ENCODE measurements at regions not wholly inside any gene's neighbourhood (a gene's known extent, or its start where the extent isn't known, plus 50 kb on each side); places are given as distances from the start of the nearest gene placed in this dataset.

DNA sequence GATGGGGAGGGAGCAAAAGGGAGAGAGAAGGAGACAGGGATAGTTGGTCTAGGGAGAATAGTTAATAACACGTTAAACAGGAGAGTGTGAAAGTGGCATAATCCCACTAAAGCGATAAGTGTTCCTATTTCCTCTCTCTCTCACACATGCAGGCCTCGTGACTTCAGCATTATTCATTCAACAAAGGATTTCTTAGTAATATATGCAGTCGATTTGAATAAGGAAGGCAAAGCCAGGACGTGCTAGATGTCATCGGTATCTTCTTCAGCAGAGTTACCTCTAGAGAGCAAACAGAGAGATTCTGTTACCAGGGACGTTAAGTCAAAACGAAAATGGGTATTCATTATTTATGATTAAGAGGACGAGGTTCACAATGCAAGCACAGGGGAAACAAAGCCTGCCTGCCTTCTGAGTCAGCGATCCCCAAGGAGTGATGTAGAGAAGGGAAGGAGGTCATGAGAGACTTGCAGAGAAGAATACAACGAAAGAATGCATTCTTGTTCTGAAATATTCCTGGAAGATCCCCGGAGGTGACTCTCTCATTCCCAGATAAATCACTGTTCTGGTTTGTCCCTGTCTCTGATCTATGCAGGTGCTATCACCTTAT is 1048.4 kb downstream of the NLGN4X start:
- no peak for DNase-seq (ENCODE audit: low spot score)
- ATAC-seq (ENCODE audit: low FRiP score) = no peak
- TF ChIP-seq, protein P1, sequence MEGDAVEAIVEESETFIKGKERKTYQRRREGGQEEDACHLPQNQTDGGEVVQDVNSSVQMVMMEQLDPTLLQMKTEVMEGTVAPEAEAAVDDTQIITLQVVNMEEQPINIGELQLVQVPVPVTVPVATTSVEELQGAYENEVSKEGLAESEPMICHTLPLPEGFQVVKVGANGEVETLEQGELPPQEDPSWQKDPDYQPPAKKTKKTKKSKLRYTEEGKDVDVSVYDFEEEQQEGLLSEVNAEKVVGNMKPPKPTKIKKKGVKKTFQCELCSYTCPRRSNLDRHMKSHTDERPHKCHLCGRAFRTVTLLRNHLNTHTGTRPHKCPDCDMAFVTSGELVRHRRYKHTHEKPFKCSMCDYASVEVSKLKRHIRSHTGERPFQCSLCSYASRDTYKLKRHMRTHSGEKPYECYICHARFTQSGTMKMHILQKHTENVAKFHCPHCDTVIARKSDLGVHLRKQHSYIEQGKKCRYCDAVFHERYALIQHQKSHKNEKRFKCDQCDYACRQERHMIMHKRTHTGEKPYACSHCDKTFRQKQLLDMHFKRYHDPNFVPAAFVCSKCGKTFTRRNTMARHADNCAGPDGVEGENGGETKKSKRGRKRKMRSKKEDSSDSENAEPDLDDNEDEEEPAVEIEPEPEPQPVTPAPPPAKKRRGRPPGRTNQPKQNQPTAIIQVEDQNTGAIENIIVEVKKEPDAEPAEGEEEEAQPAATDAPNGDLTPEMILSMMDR (IDR thresholded peaks at IDR 0.05) = no peak

DNA sequence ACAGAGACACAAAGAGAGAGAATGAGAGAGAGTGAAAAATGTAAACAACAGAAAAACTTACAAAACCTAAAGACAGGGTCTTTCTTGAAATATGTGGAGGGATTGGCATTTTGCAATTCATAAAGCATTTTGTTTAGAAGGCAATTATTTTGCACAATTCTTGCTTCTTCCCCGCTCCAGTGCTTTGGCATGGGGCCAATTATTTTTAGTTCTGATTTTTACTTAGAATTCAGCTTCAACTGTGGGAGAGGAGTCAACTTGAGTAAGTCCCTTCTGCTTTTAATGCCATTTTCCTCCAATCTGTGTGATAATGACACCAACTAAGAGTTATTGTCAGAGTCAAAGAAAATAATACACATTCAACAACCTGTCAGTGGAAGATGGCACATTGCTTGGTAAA is 1051.9 kb downstream of the NLGN4X start:
- DNase-seq (ENCODE audit: low spot score) (no peak), ATAC-seq (ENCODE audit: low FRiP score) (no peak)
- TF ChIP-seq, protein P1 (IDR thresholded peaks at IDR 0.05) = no peak

DNA sequence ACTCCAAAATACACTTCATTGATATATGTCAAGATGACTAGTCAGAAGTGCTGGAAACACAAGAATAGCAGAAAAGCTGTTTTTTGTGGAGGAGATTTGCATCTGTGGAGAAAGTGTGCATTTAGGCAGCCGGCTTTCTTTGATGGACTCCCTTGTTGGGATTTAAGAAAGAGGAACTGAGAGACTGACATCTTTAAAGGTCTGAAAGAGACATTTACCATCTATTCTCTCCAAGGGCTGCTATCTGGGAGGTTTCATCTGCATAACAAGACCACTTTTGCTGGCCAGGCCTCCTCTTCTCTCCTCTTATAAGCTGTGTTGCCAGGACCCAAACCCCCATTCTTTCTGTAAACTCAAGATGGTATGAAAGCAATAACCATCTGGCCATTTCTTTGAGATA is 1065.0 kb downstream of the NLGN4X start:
- TF ChIP-seq, protein P1 (IDR thresholded peaks at IDR 0.05) = no peak
- DNase-seq (ENCODE audit: low spot score) (no peak), ATAC-seq (ENCODE audit: low FRiP score) (no peak)

DNA sequence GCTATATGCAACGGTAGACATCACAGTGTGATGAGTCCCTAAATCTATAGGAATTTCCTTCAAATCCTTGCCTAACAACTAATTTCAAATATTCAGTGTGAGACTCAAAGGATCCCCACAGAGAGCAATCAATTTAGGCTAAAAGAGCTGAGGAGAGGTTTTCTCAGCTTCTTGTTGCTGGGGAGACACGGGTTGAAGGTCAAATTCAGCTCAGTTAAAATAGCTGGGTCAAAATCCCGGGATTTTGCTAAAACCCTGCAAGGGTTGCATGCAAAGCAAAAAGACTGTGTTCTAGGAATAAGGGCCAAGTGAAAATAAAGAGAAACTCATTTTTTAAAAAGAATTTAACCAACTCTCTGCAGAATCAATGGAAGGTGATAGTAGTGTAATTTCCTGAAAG is 1073.4 kb downstream of the NLGN4X start:
- no peak for DNase-seq (ENCODE audit: low spot score)
- TF ChIP-seq, protein P1 (IDR thresholded peaks at IDR 0.05) = no peak
- no peak for ATAC-seq (ENCODE audit: low FRiP score)

DNA sequence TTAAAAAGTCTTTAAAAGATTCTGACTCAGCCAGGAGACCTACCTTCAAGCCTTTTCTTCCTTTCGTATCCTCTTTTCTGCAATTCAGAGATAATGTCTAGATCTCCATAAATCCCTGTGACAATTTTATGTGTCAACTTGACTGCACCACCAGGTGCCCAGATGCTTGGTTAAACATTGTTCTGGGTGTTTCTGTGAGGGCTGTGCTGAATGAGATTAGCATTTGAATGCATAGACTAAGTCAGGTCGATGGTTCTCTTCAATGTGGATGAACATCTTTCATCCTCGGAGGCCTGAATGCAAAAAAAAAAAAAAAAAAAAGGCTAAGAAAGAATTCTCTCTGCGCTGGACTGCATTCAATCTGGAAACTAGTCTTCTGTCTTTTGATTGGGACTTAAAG is 1082.7 kb downstream of the NLGN4X start:
- TF ChIP-seq, protein P1 (IDR thresholded peaks at IDR 0.05) = no peak
- no peak for ATAC-seq (ENCODE audit: low FRiP score)
- DNase-seq (ENCODE audit: low spot score) = no peak

DNA sequence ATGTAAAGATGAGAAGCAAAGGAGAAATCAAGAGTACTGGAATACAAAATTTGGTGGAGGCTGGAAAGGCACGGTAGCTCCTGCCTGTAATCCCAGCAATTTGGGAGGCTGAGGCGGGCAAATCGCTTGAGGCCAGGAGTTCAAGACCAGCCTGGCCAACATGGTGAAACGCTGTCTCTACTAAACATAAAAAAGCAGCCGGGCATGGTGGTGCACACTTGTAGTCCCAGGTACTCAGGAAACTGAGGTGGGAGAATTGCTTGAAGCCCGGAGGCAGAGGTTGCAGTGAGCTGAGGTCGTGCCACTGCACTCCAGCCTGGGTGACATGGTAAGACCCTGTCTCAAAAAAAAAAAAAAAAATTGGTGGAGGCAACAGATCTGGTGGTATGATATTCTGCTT is 1086.0 kb downstream of the NLGN4X start:
- ATAC-seq (ENCODE audit: low FRiP score) = no peak
- no peak for DNase-seq (ENCODE audit: low spot score)
- TF ChIP-seq, protein P1 (IDR thresholded peaks at IDR 0.05) = no peak

DNA sequence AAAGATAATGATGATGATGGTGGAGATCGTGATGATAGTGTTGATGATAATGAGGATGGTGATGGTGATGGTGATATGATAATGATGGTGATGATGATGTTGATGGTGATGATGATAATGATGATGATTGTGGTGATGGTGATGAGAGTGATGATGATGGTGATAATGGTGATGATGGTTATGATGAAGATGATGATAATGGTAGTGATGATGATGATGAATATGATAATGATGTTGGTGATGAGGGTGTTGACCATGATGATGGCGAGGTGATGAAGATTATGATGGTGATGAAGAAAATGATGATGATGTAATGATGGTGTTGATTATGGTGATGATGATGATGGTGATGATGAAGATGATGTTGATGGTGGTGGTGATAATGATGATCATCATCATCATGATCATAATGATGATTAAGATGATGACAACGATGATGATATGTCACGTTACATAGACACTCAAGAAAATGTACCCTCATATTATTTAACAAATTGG is 1106.4 kb downstream of the NLGN4X start:
- no peak for ATAC-seq (ENCODE audit: low FRiP score)
- TF ChIP-seq, protein P1 (IDR thresholded peaks at IDR 0.05) = no peak
- DNase-seq (ENCODE audit: low spot score) = no peak
